SU-DHL-6 (cell line): ENCODE measurements at regions not wholly inside any gene's neighbourhood (a gene's known extent, or its start where the extent isn't known, plus 50 kb on each side); places are given as distances from the start of the nearest gene placed in this dataset.

Experiments
- H2AFZ ChIP-seq: fragments of 200-600 bp; sonication (generic); 2 replicates; pipeline ENCODE4 v1.6.1; 2014; ENCODE audit warnings: low read depth, mild to moderate bottlenecking, moderate library complexity, mixed read lengths, antibody characterized with exemption, low read length; ENCODE audit not compliant: severe bottlenecking
- H3F3A ChIP-seq: fragments of 200-600 bp; shearing (Covaris generic); 2 replicates; pipeline ENCODE4 v1.6.0; 2016; ENCODE audit warnings: antibody characterized with exemption, mild to moderate bottlenecking; ENCODE audit not compliant: insufficient read depth
- H3K27ac ChIP-seq: fragments of 200-600 bp; sonication (generic); 2 replicates; pipeline ENCODE4 v1.5.1; 2016; ENCODE audit warnings: low read depth, mild to moderate bottlenecking, low read length, moderate library complexity, mixed read lengths
- H3K27me3 ChIP-seq: fragments of 200-600 bp; sonication (generic), shearing (Covaris generic); 2 replicates; pipeline ENCODE4 v1.6.0; 2014; ENCODE audit warnings: mild to moderate bottlenecking, low read length
- H3K36me3 ChIP-seq: fragments of 200-600 bp; sonication (generic); 2 replicates; pipeline ENCODE4 v1.6.1; 2014; ENCODE audit warnings: mild to moderate bottlenecking, low read length, mixed read lengths
- H3K4me2 ChIP-seq: fragments of 300-600, 200-600 bp; shearing (Covaris generic), sonication (generic); 2 replicates; pipeline ENCODE4 v1.6.0; 2014; ENCODE audit warnings: low read length, low read depth, mild to moderate bottlenecking; ENCODE audit not compliant: poor library complexity, severe bottlenecking
- H3K4me3 ChIP-seq: fragments of 200-600 bp; sonication (generic); 2 replicates; pipeline ENCODE4 v1.5.1; 2014; ENCODE audit warnings: antibody characterized with exemption, low read length, mild to moderate bottlenecking, mixed read lengths; ENCODE audit not compliant: insufficient read depth, poor library complexity, severe bottlenecking
- H3K79me2 ChIP-seq: fragments of 200-600 bp; sonication (generic); 2 replicates; pipeline ENCODE4 v1.6.1; 2014; ENCODE audit warnings: mild to moderate bottlenecking, low read length, moderate library complexity; ENCODE audit not compliant: insufficient read depth
- H3K9ac ChIP-seq: fragments of 200-600 bp; sonication (generic); 2 replicates; pipeline ENCODE4 v1.7.0; 2014; ENCODE audit warnings: mild to moderate bottlenecking, low read length
- H3K9me2 ChIP-seq: fragments of 200-600 bp; sonication (generic); replicated peaks from 2 replicates; pipeline ENCODE4 v1.6.1; 2014; ENCODE audit warnings: low read length; ENCODE audit not compliant: insufficient read depth
- H3K9me3 ChIP-seq: fragments of 200-600 bp; sonication (generic); 2 replicates; pipeline ENCODE4 v1.6.1; 2014; ENCODE audit warnings: low read length, mixed read lengths; ENCODE audit not compliant: insufficient read depth
- H4K20me1 ChIP-seq: fragments of 200-600 bp; sonication (generic); 2 replicates; pipeline ENCODE4 v1.6.1; 2014; ENCODE audit warnings: low read depth, mild to moderate bottlenecking, antibody characterized with exemption, low read length, moderate library complexity, mixed read lengths
- EZH2phosphoT487 ChIP-seq: fragments of 200-600 bp; sonication (generic), shearing (Covaris generic); conservative IDR thresholded peaks from 2 replicates; pipeline ENCODE4 v1.6.1; 2018; ENCODE audit warnings: mild to moderate bottlenecking, antibody characterized with exemption, low read length, moderate library complexity, mixed read lengths
- TF ChIP-seq, protein P1 (sequence below): fragments of 200-600 bp; sonication (generic); IDR thresholded peaks from one replicate; pipeline ENCODE4 v1.5.1; 2017; ENCODE audit warnings: antibody characterized with exemption, mild to moderate bottlenecking, low read length, moderate library complexity; ENCODE audit not compliant: insufficient read depth, poor library complexity, severe bottlenecking

DNA sequence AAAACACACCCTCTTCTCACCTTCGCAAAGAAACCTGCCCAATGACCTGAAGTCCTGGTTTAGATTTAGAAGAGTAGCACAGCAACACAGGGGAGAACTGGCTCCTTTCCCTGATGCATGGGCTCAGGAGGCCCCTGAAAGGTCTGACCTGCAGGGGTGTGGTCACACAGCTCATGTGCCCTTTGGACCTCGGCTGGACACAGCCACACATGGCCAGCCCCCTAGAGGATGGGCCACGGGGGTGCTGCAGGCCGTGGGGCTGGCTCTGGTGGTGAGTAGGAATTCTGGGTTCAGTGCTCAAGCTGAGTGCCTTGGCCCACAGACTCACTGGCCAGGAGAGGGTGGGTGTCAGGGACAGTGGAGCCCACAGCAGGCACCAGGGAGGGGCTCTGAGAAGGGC lies 118.5 kb upstream of the ADCY1 start:
- Histone ChIP-seq H3F3A (no peaks in the 10 kb centered on the region), H3K4me3 (no peak overlapping the region), H3K79me2 (no peaks in the 10 kb centered on the region), H3K27me3 (no peaks in the 10 kb centered on the region), H3K27ac (no peak overlapping the region), H2AFZ (no peak overlapping the region), H4K20me1 (no peaks in the 10 kb centered on the region), H3K4me2 (no peak overlapping the region), H3K36me3 (no peaks in the 10 kb centered on the region), H3K9me2 (no peaks in the 10 kb centered on the region), H3K9me3 (no peaks in the 10 kb centered on the region), H3K9ac (no peak overlapping the region)
- TF ChIP-seq, protein P1, sequence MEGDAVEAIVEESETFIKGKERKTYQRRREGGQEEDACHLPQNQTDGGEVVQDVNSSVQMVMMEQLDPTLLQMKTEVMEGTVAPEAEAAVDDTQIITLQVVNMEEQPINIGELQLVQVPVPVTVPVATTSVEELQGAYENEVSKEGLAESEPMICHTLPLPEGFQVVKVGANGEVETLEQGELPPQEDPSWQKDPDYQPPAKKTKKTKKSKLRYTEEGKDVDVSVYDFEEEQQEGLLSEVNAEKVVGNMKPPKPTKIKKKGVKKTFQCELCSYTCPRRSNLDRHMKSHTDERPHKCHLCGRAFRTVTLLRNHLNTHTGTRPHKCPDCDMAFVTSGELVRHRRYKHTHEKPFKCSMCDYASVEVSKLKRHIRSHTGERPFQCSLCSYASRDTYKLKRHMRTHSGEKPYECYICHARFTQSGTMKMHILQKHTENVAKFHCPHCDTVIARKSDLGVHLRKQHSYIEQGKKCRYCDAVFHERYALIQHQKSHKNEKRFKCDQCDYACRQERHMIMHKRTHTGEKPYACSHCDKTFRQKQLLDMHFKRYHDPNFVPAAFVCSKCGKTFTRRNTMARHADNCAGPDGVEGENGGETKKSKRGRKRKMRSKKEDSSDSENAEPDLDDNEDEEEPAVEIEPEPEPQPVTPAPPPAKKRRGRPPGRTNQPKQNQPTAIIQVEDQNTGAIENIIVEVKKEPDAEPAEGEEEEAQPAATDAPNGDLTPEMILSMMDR = no peak

DNA sequence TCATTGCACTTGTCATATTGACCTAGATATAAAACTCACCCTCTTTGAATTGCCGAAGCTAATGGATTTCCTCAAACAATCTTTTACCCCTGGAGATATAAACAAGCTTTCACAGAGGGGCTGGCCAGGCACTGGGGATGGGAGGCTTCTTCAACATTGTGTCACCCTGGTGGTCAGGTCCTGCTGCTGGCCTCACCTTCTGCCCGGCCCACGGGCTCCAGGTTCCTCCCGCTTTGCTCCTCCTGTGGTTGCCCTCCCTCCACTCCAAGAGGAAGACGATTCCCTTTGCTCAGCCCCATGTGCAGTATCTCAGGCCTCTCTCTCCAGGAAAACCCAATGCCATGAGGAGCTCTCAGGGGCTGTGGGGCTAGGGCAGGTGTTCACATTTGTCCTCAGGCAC lies 118.1 kb upstream of the ADCY1 start:
- H3K4me3 ChIP-seq = no peak overlapping the region
- TF ChIP-seq EZH2phosphoT487 = no peak
- TF ChIP-seq, protein P1 = no peak
- H3K9me3 ChIP-seq = no peaks in the 10 kb centered on the region
- no peak overlapping the region for H3K9ac ChIP-seq
- H3K27me3 ChIP-seq = no peaks in the 10 kb centered on the region
- no peaks in the 10 kb centered on the region for H3F3A ChIP-seq
- no peak overlapping the region for H2AFZ ChIP-seq
- no peak overlapping the region for H3K4me2 ChIP-seq
- H3K79me2 ChIP-seq = no peaks in the 10 kb centered on the region
- no peaks in the 10 kb centered on the region for H3K36me3 ChIP-seq
- no peak overlapping the region for H3K27ac ChIP-seq
- no peaks in the 10 kb centered on the region for H3K9me2 ChIP-seq
- no peaks in the 10 kb centered on the region for H4K20me1 ChIP-seq

DNA sequence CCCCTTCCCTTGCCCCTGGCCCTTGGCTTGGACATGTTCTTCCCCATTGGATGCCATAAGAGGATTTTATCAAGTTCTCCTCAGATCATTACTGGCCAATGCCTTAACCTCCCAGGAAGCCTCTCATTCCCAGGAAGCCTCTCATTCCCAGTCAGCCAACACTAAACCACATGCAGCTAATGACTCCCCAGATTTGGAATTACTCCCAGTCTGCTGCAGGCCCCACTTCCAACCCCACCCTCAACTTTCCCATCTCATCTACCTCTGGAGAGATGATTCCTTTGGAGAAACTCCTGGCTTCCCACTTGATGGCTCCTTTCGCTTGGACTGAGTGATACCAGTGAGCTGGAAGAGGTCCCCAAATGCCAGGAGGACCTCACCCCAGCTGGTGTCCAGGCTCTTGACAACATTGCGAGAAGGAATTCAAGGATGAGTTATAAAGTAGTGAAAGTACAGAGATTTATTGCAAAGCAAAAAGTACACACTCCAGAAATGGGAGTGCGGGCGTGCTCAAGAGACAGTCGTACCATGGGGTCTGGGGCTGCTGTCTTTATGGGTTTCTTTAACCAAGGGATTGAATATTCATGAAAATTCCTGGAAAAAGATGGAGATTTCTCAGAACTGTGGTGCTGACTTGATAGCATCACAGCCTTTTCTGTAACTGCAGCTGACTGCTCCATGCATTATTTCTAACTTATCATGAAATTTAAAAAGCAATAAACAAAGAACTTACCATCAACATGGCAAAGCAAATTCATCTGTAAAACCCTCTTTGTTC lies 117.2 kb upstream of the ADCY1 start:
- H3K4me3 ChIP-seq = no peak overlapping the region
- TF ChIP-seq, protein P1 = no peak
- TF ChIP-seq EZH2phosphoT487 = no peak
- H4K20me1 ChIP-seq = no peaks in the 10 kb centered on the region
- H3K9me2 ChIP-seq = no peaks in the 10 kb centered on the region
- H3K9me3 ChIP-seq = no peaks in the 10 kb centered on the region
- H3F3A ChIP-seq = no peaks in the 10 kb centered on the region
- no peaks in the 10 kb centered on the region for H3K36me3 ChIP-seq
- no peaks in the 10 kb centered on the region for H3K27me3 ChIP-seq
- H3K27ac ChIP-seq = no peak overlapping the region
- H3K9ac ChIP-seq = no peak overlapping the region
- no peaks in the 10 kb centered on the region for H3K79me2 ChIP-seq
- H2AFZ ChIP-seq = no peak overlapping the region
- H3K4me2 ChIP-seq = no peak overlapping the region
